ENCODE measurements at regions not wholly inside any gene's neighbourhood (a gene's known extent, or its start where the extent isn't known, plus 50 kb on each side); places are given as distances from the start of the nearest gene placed in this dataset.

DNA sequence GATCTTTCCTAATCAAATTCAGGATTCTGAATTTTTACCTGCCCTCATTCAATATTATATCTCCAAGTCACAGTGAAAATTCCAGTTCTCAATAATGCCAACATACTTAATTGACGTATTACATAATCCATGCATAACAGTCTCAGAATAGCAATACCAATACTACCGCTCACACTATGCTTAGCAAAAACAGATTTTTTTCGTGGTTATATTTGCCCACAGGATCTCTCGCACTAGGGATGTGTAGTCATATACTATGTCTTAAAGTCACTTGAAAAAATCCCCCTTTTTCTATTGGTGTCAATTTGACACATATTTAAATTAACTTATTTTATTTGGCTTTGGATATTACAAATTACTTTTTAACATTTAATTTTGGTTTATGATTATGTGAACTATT, 323.1 kb upstream of the SLC35B3 start:
- intact Hi-C loops (cut with DNase I; ENCODE audit: low total_unique reads), result no loop called here

DNA sequence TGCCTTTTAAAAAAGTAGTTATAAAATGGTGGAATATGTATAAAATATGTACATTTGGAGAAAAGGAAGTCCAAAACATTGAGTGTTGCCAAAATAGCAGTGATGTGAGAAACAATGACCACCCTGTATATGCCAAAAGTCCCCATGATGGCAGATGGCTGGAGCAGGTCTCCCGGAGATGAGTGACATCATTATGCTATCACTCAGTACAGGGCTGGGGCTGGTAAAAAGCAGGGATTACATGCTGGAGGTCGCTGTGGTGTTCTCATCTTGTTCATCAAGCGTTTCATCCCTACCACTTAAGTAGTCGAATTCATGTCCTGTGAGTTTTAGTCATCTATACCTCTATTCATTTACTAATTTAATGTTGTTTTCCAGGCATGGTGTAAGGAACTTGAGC, 315.3 kb upstream of the SLC35B3 start:
- Histone ChIP-seq H3K4me3 (no peak overlapping the region), H3K36me3 (no peaks in the 10 kb centered on the region), H3K27me3 (no peaks in the 10 kb centered on the region), H3K9me3 (no peaks in the 10 kb centered on the region), H3K27ac (no peak overlapping the region), H3K4me1 (no peaks in the 10 kb centered on the region)
- in situ Hi-C loops (cut with MboI; ENCODE audit: low sequenced_read_pairs in 4 of 4), result no loop called here
- TF ChIP-seq POLR2A (IDR thresholded peaks at IDR 0.05), result no peak
- TF ChIP-seq, protein P1, sequence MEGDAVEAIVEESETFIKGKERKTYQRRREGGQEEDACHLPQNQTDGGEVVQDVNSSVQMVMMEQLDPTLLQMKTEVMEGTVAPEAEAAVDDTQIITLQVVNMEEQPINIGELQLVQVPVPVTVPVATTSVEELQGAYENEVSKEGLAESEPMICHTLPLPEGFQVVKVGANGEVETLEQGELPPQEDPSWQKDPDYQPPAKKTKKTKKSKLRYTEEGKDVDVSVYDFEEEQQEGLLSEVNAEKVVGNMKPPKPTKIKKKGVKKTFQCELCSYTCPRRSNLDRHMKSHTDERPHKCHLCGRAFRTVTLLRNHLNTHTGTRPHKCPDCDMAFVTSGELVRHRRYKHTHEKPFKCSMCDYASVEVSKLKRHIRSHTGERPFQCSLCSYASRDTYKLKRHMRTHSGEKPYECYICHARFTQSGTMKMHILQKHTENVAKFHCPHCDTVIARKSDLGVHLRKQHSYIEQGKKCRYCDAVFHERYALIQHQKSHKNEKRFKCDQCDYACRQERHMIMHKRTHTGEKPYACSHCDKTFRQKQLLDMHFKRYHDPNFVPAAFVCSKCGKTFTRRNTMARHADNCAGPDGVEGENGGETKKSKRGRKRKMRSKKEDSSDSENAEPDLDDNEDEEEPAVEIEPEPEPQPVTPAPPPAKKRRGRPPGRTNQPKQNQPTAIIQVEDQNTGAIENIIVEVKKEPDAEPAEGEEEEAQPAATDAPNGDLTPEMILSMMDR (IDR thresholded peaks at IDR 0.05 in 4 of 5, conservative IDR thresholded peaks at IDR 0.05 in 1 of 5), result no peak
- no peak for DNase-seq
- ATAC-seq, result no peak
- intact Hi-C loops (cut with DNase I; ENCODE audit: low total_unique reads), result no loop called here

More for the DNA sequence above, 323.1 kb upstream of the SLC35B3 start:
- H3K27me3 ChIP-seq, result no peaks in the 10 kb centered on the region
- H3K27ac ChIP-seq, result no peak overlapping the region
- no peak for ATAC-seq
- no peak overlapping the region for H3K4me3 ChIP-seq
- no peaks in the 10 kb centered on the region for H3K9me3 ChIP-seq
- no peak for DNase-seq
- H3K4me1 ChIP-seq, result peaks cover 0 to 6% of the 10 kb centered on the region in 2 donors
- H3K36me3 ChIP-seq, result no peaks in the 10 kb centered on the region
- in situ Hi-C loops (cut with MboI; ENCODE audit: low sequenced_read_pairs in 4 of 4), result no loop called here
- no peak for TF ChIP-seq POLR2A (IDR thresholded peaks at IDR 0.05)
- TF ChIP-seq, protein P1 (IDR thresholded peaks at IDR 0.05 in 4 of 5, conservative IDR thresholded peaks at IDR 0.05 in 1 of 5), result no peak

DNA sequence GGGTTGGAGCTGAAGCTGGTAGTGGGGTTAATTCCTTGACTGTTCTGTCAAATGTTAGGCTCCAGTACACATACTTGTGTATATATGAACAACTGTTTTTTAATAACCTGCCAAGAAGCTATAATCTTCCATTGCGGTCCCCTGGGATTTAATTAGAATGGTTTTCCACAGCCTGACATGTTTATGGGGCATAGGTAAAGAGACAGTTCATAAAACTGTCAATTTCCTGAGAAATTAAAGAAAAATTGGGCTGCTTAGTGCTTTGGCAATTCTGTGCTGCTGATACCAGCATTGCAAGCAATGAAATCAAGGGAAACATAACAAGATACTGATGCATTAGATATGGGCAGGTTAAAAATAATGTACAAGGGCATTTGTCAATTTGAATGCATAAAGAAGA, 314.1 kb upstream of the SLC35B3 start:
- no peaks in the 10 kb centered on the region for H3K36me3 ChIP-seq
- in situ Hi-C loops (cut with MboI; ENCODE audit: low sequenced_read_pairs in 4 of 4) (no loop called here), intact Hi-C loops (cut with DNase I; ENCODE audit: low total_unique reads) (no loop called here)
- H3K9me3 ChIP-seq, result no peaks in the 10 kb centered on the region
- H3K27ac ChIP-seq, result no peak overlapping the region
- H3K4me1 ChIP-seq, result no peaks in the 10 kb centered on the region
- H3K4me3 ChIP-seq, result no peak overlapping the region
- ATAC-seq (no peak), DNase-seq (no peak)
- H3K27me3 ChIP-seq, result no peaks in the 10 kb centered on the region
- TF ChIP-seq POLR2A (IDR thresholded peaks at IDR 0.05), result no peak
- TF ChIP-seq, protein P1 (IDR thresholded peaks at IDR 0.05 in 4 of 5, conservative IDR thresholded peaks at IDR 0.05 in 1 of 5), result no peak

GRCh38 chr6:8743170-8743745, 307.9 kb upstream of the SLC35B3 start:
- DNase-seq, result no peak
- no peaks in the 10 kb centered on the region for H3K27me3 ChIP-seq
- H3K9me3 ChIP-seq, result no peaks in the 10 kb centered on the region
- no peak overlapping the region for H3K4me3 ChIP-seq
- ATAC-seq, result no peak
- intact Hi-C loops (cut with DNase I; ENCODE audit: low total_unique reads), result no loop called here
- no peaks in the 10 kb centered on the region for H3K36me3 ChIP-seq
- H3K27ac ChIP-seq, result no peak overlapping the region
- in situ Hi-C loops (cut with MboI; ENCODE audit: low sequenced_read_pairs in 4 of 4), result no loop called here
- no peak for TF ChIP-seq POLR2A (IDR thresholded peaks at IDR 0.05)
- TF ChIP-seq, protein P1 (IDR thresholded peaks at IDR 0.05 in 4 of 5, conservative IDR thresholded peaks at IDR 0.05 in 1 of 5), result no peak
- H3K4me1 ChIP-seq, result no peaks in the 10 kb centered on the region

GRCh38 chr6:8739454-8739853, 304.1 kb upstream of the SLC35B3 start:
- no peaks in the 10 kb centered on the region for H3K36me3 ChIP-seq
- in situ Hi-C loops (cut with MboI; ENCODE audit: low sequenced_read_pairs in 4 of 4) (no loop called here), intact Hi-C loops (cut with DNase I; ENCODE audit: low total_unique reads) (no loop called here)
- TF ChIP-seq, protein P1 (IDR thresholded peaks at IDR 0.05 in 4 of 5, conservative IDR thresholded peaks at IDR 0.05 in 1 of 5), result no peak
- no peak for TF ChIP-seq POLR2A (IDR thresholded peaks at IDR 0.05)
- no peak for DNase-seq
- H3K27me3 ChIP-seq, result no peaks in the 10 kb centered on the region
- H3K4me3 ChIP-seq, result no peak overlapping the region
- no peaks in the 10 kb centered on the region for H3K4me1 ChIP-seq
- no peak for ATAC-seq
- no peak overlapping the region for H3K27ac ChIP-seq
- H3K9me3 ChIP-seq, result no peaks in the 10 kb centered on the region

All from gastrocnemius medialis (tissue), 4 donors.